ENCODE measurements at regions not wholly inside any gene's neighbourhood (a gene's known extent, or its start where the extent isn't known, plus 50 kb on each side); places are given as distances from the start of the nearest gene placed in this dataset.
"Not testable (repeated sequence)": the region's sequence is repeated elsewhere in the genome, so short reads cannot be mapped to it uniquely, and the experiment has no call there.

DNA sequence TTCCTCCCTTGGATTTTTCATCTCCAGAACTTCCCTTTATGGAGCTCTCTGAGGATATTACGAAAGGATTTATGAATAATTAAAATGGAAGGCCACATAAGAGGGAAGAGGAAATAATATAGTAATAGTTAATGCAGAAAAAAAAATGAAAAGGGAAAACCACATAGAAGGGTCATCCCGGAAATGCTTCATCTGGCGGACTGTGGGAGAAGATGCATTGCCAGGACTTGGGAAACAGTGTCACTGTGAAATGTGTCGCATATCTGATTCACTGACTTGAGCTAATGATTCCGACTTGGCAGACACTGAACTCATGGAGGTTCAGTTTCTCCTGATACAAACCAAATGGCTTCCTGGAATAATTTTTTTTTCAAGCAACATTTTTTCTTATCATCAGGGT is 129.9 kb upstream of the RMP24 start:
- Mint-ChIP-seq H3K36me3 (ENCODE audit: low read depth) (peaks cover 2% of the 10 kb centered on the region), H3K4me3 (ENCODE audit: unreplicated experiment) (no peak overlapping the region), H3K27ac (ENCODE audit: unreplicated experiment) (no peak overlapping the region), H3K9me3 (ENCODE audit: low read depth) (peaks cover 5% of the 10 kb centered on the region), H3K4me1 (ENCODE audit: low read depth) (no peaks in the 10 kb centered on the region), H3K27me3 (ENCODE audit: low read depth) (peaks cover 25% of the 10 kb centered on the region)
- no peak for DNase-seq (ENCODE audit: low spot score)
- TF ChIP-seq, protein P1, sequence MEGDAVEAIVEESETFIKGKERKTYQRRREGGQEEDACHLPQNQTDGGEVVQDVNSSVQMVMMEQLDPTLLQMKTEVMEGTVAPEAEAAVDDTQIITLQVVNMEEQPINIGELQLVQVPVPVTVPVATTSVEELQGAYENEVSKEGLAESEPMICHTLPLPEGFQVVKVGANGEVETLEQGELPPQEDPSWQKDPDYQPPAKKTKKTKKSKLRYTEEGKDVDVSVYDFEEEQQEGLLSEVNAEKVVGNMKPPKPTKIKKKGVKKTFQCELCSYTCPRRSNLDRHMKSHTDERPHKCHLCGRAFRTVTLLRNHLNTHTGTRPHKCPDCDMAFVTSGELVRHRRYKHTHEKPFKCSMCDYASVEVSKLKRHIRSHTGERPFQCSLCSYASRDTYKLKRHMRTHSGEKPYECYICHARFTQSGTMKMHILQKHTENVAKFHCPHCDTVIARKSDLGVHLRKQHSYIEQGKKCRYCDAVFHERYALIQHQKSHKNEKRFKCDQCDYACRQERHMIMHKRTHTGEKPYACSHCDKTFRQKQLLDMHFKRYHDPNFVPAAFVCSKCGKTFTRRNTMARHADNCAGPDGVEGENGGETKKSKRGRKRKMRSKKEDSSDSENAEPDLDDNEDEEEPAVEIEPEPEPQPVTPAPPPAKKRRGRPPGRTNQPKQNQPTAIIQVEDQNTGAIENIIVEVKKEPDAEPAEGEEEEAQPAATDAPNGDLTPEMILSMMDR (IDR thresholded peaks at IDR 0.05): no peak

DNA sequence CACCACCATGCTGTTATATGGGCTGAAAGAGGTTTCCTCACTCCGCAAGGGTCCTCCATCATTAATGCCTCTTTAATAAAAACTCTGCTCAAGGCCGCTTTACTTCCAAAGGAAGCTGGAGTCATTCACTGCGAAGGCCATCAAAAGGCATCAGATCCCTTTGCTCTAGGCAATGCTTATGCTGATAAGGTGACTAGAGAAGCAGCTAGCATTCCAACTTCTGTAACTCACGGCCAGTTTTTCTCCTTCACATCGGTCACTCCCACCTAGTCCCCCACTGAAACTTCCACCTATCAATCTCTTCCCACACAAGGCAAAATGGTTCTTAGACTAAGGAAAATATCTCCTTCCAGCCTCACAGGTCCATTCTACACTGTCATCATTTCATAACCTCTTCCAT is 124.2 kb upstream of the RMP24 start:
- H3K4me1 Mint-ChIP-seq (ENCODE audit: low read depth); H3K9me3 Mint-ChIP-seq (ENCODE audit: low read depth); H3K27ac Mint-ChIP-seq (ENCODE audit: unreplicated experiment); DNase-seq (ENCODE audit: low spot score); H3K36me3 Mint-ChIP-seq (ENCODE audit: low read depth); H3K4me3 Mint-ChIP-seq (ENCODE audit: unreplicated experiment): not testable (repeated sequence)
- peaks cover 15% of the 10 kb centered on the region for H3K27me3 Mint-ChIP-seq (ENCODE audit: low read depth)

DNA sequence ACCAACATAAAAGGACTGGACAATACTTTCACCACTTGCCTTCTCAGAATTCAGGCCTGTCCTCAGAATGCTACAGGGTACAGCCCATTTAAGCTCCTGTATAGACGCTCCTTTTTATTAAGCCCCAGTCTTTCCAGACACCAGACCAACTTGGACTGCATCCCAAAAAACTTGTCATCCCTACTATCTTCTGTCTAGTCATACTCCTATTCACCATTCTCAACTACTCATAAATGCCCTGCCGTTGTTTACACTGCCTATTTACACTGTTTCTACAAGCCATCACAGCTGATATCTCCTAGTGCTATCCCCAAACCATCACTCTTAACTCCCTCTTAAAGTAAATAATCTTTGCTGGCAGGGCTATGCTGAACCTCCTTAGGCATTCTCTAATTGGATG is 123.2 kb upstream of the RMP24 start:
- not testable (repeated sequence) for H3K4me1 Mint-ChIP-seq (ENCODE audit: low read depth); DNase-seq (ENCODE audit: low spot score); H3K4me3 Mint-ChIP-seq (ENCODE audit: unreplicated experiment); H3K9me3 Mint-ChIP-seq (ENCODE audit: low read depth); H3K27ac Mint-ChIP-seq (ENCODE audit: unreplicated experiment); H3K36me3 Mint-ChIP-seq (ENCODE audit: low read depth)
- peaks cover 13% of the 10 kb centered on the region for H3K27me3 Mint-ChIP-seq (ENCODE audit: low read depth)

DNA sequence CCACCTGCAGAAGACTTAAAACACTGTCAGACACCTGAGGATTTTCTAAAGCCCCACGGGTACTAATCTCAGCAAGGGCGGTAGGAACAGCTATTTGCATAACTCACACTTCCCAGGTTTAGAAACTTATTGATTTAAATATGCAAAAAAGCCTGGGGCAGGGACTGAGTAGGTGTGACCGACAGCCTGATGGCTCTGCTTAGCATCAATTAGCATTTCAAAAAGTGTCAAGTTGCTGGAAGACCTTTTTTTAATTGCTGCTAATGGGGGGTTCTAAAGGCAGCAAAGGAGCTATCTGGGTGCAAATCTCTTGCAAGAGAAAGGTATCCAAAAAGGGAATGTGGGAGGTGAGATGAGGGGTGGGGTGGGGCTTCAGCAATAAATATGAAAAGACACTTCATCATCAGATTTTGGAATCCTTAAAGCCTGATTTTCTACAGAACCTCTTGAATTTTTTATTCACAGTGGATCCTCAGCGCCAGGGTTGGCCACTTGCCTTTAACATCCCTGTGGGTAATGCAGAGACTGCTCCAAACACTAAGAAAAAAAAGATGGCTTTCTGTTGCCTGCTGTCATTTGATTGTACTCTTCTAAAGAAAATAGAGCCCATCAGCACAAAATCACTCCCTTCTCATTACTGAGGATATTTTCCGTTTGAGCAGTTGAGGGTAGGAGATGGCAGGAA is 121.1 kb upstream of the RMP24 start:
- Mint-ChIP-seq H3K27ac (ENCODE audit: unreplicated experiment) (no peak overlapping the region), H3K4me3 (ENCODE audit: unreplicated experiment) (no peak overlapping the region), H3K36me3 (ENCODE audit: low read depth) (peaks cover 3% of the 10 kb centered on the region)

DNA sequence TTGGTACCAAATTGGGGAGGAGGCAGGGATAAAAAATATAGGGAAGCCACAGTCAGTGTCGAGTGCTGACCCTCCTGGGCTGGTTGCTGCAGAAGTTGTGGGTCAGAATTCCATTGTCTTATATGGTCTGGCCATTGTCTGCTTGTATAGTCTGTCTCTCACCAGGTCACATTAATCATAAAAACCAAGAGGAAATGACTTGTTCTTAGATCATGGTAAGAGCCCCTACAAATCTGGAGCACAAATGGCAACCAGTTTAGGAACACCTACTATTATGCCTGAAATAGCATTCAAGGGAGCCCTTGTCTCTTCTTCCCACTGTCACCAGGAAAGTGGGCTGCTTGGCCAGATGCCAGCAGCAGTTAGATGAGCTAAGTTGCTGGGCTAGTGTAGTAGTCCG is 119.7 kb upstream of the RMP24 start:
- Mint-ChIP-seq H3K4me3 (ENCODE audit: unreplicated experiment) (no peak overlapping the region), H3K4me1 (ENCODE audit: low read depth) (no peaks in the 10 kb centered on the region), H3K27ac (ENCODE audit: unreplicated experiment) (no peak overlapping the region), H3K27me3 (ENCODE audit: low read depth) (peaks cover 7% of the 10 kb centered on the region), H3K36me3 (ENCODE audit: low read depth) (peaks cover 3% of the 10 kb centered on the region), H3K9me3 (ENCODE audit: low read depth) (peaks cover 7% of the 10 kb centered on the region)
- no peak for DNase-seq (ENCODE audit: low spot score)
- TF ChIP-seq, protein P1 (IDR thresholded peaks at IDR 0.05): no peak

More for the DNA sequence above, 121.1 kb upstream of the RMP24 start:
- Mint-ChIP-seq H3K4me1 (ENCODE audit: low read depth) (no peaks in the 10 kb centered on the region), H3K9me3 (ENCODE audit: low read depth) (peaks cover 4% of the 10 kb centered on the region), H3K27me3 (ENCODE audit: low read depth) (peaks cover 7% of the 10 kb centered on the region)
- no peak for DNase-seq (ENCODE audit: low spot score)
- TF ChIP-seq, protein P1 (IDR thresholded peaks at IDR 0.05): no peak

DNA sequence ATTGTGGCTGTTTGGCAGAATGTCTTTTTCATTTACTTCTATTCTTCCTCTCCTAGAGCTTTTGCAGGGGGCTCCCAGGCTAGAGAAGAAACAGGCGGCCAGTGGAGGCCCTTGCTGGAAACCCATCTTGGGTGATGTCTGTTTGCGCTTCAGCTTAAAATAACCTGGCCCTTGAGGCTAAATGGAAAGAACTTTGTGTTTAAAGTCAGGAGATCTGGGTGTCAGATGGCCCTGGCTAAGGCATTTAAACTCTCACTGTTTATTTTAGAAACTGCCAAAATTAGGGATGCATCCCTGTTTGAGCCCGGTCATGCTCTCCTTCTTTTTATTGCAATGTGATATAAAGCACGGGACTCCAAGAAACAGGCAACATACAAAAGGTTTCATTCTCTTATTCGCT is 118.4 kb upstream of the RMP24 start:
- no peaks in the 10 kb centered on the region for H3K4me1 Mint-ChIP-seq (ENCODE audit: low read depth)
- H3K27ac Mint-ChIP-seq (ENCODE audit: unreplicated experiment): no peak overlapping the region
- peaks cover 9% of the 10 kb centered on the region for H3K9me3 Mint-ChIP-seq (ENCODE audit: low read depth)
- TF ChIP-seq, protein P1 (IDR thresholded peaks at IDR 0.05): no peak
- H3K36me3 Mint-ChIP-seq (ENCODE audit: low read depth): peaks cover 3% of the 10 kb centered on the region
- no peak for DNase-seq (ENCODE audit: low spot score)
- H3K4me3 Mint-ChIP-seq (ENCODE audit: unreplicated experiment): no peak overlapping the region
- H3K27me3 Mint-ChIP-seq (ENCODE audit: low read depth): peaks cover 7% of the 10 kb centered on the region
